ENCODE measurements at regions not wholly inside any gene's neighbourhood (a gene's known extent, or its start where the extent isn't known, plus 50 kb on each side); places are given as distances from the start of the nearest gene placed in this dataset.

DNA sequence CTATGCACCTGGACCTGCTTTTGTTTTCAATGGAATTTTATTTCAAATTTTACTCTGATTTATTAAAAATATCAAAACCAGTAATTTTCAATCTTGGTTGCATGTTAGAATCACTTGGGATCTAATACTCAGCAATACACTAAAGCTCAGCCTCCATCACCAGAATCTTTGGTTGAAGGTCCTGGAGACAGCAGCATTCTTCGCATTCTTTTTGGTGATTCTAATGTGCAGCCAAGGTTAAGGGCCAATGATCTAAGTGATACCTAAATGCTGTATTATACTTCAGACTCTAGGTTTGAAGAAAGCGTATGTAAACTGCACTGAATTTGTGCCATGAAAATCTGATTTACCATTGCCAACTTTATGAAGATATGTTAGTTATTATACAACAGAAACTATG, 493.1 kb downstream of the XIRP2 start:
- Histone ChIP-seq H3K27ac (ENCODE audit: low read length) (no peak overlapping the region), H3K79me2 (ENCODE audit: low read length) (no peaks in the 10 kb centered on the region), H3K4me2 (ENCODE audit: low read depth, low read length, poor library complexity, severe bottlenecking) (no peak overlapping the region), H3K27me3 (ENCODE audit: low read length) (no peaks in the 10 kb centered on the region), H3K4me1 (ENCODE audit: low read length) (no peaks in the 10 kb centered on the region), H3K9me3 (ENCODE audit: low read length) (no peaks in the 10 kb centered on the region), H2AFZ (ENCODE audit: low read length) (no peak overlapping the region), H3K9ac (ENCODE audit: low read length) (no peak overlapping the region), H4K20me1 (ENCODE audit: insufficient read depth, low read depth, low read length) (no peaks in the 10 kb centered on the region), H3K4me3 (ENCODE audit: low read length) (no peak overlapping the region), H3K9me2 (replicated peaks; ENCODE audit: insufficient read depth, low read length) (no peaks in the 10 kb centered on the region), H3K36me3 (ENCODE audit: insufficient read depth, low read length) (no peaks in the 10 kb centered on the region)
- no peak for DNase-seq

DNA sequence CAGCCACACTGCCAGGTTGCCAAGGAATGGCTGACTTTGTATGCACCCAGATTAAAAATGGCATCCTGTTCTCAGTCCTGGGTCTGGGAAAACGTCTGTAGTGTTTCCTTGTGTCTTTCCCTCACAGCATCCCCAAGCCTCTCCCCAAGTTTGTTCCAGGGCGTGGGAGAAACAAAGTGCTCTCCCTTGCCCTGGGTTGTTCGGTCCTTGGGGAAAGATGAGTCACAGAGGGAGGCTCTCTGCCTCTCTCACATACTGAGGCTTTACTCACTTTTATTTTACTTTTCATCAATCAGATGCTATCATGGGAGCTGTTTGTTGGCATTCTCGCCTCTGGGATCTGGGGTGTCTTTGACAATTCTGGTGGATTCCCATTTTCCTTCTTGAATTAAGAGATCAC, 492.3 kb downstream of the XIRP2 start:
- Histone ChIP-seq H3K9ac (ENCODE audit: low read length) (no peak overlapping the region), H3K9me3 (ENCODE audit: low read length) (no peaks in the 10 kb centered on the region), H3K4me1 (ENCODE audit: low read length) (no peaks in the 10 kb centered on the region), H3K79me2 (ENCODE audit: low read length) (no peaks in the 10 kb centered on the region), H3K4me3 (ENCODE audit: low read length) (no peak overlapping the region), H3K9me2 (replicated peaks; ENCODE audit: insufficient read depth, low read length) (no peaks in the 10 kb centered on the region), H3K27me3 (ENCODE audit: low read length) (no peaks in the 10 kb centered on the region), H4K20me1 (ENCODE audit: insufficient read depth, low read depth, low read length) (no peaks in the 10 kb centered on the region), H2AFZ (ENCODE audit: low read length) (no peak overlapping the region), H3K4me2 (ENCODE audit: low read depth, low read length, poor library complexity, severe bottlenecking) (no peak overlapping the region), H3K36me3 (ENCODE audit: insufficient read depth, low read length) (no peaks in the 10 kb centered on the region), H3K27ac (ENCODE audit: low read length) (no peak overlapping the region)
- no peak for DNase-seq

DNA sequence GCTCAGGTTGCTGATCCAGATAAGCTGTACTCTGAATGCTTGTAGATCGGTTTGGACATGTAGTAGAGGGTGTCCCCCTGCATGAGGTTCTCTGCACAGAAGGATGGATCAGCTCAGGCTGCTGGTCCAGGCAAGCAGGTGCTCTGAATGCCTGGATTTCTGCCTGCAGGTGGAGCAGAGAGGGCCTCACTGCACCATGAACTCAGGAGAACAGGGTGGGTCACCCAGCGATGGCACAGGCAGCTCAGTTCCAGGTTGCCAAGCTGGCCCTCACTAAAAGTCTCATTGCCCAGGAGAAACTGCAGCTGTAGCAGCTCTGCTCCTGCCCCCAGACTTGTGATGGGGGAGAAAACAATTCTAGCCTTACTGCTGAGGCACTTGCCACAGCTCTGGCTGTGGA, 491.8 kb downstream of the XIRP2 start:
- Histone ChIP-seq H3K9ac (ENCODE audit: low read length) (no peak overlapping the region), H3K27me3 (ENCODE audit: low read length) (no peaks in the 10 kb centered on the region), H3K9me2 (replicated peaks; ENCODE audit: insufficient read depth, low read length) (no peaks in the 10 kb centered on the region)

GRCh38 chr2:167369083-167369482, 480.8 kb downstream of the XIRP2 start:
- H3K9me3 ChIP-seq (ENCODE audit: low read length), result no peaks in the 10 kb centered on the region
- H3K27ac ChIP-seq (ENCODE audit: low read length), result no peak overlapping the region
- no peaks in the 10 kb centered on the region for H4K20me1 ChIP-seq (ENCODE audit: insufficient read depth, low read depth, low read length)
- no peak overlapping the region for H3K4me2 ChIP-seq (ENCODE audit: low read depth, low read length, poor library complexity, severe bottlenecking)
- no peaks in the 10 kb centered on the region for H3K36me3 ChIP-seq (ENCODE audit: insufficient read depth, low read length)
- no peaks in the 10 kb centered on the region for H3K9me2 ChIP-seq (replicated peaks; ENCODE audit: insufficient read depth, low read length)
- no peak overlapping the region for H2AFZ ChIP-seq (ENCODE audit: low read length)
- H3K9ac ChIP-seq (ENCODE audit: low read length), result no peak overlapping the region
- no peaks in the 10 kb centered on the region for H3K27me3 ChIP-seq (ENCODE audit: low read length)
- H3K79me2 ChIP-seq (ENCODE audit: low read length), result no peaks in the 10 kb centered on the region
- H3K4me3 ChIP-seq (ENCODE audit: low read length), result no peak overlapping the region
- DNase-seq, result no peak
- H3K4me1 ChIP-seq (ENCODE audit: low read length), result no peaks in the 10 kb centered on the region

More for the DNA sequence above, 491.8 kb downstream of the XIRP2 start:
- Histone ChIP-seq H3K9me3 (ENCODE audit: low read length) (no peaks in the 10 kb centered on the region), H3K36me3 (ENCODE audit: insufficient read depth, low read length) (no peaks in the 10 kb centered on the region), H4K20me1 (ENCODE audit: insufficient read depth, low read depth, low read length) (no peaks in the 10 kb centered on the region), H3K4me1 (ENCODE audit: low read length) (no peaks in the 10 kb centered on the region), H3K27ac (ENCODE audit: low read length) (no peak overlapping the region), H2AFZ (ENCODE audit: low read length) (no peak overlapping the region), H3K4me2 (ENCODE audit: low read depth, low read length, poor library complexity, severe bottlenecking) (no peak overlapping the region), H3K79me2 (ENCODE audit: low read length) (no peaks in the 10 kb centered on the region), H3K4me3 (ENCODE audit: low read length) (no peak overlapping the region)
- DNase-seq, result no peak

DNA sequence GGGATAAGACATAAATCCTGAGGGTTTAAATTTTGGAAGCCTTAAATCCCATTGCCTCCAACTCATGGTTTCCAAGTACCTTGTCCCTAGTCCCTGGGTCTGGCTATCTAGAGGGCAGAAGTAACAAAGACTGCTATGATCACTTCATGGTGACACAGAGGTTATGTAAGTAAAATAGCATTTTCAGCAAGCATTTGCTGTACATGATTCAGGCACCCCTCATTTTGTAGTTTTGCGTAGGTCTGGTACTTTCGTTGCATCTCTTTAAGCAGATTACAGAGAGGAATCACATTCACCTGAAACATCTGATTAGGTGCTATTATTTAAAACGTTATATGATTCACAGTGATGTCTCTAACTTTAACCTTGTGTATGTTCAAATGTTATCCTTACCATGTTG, 480.1 kb downstream of the XIRP2 start:
- no peak for DNase-seq
- Histone ChIP-seq H3K9me2 (replicated peaks; ENCODE audit: insufficient read depth, low read length) (no peaks in the 10 kb centered on the region), H3K9ac (ENCODE audit: low read length) (no peak overlapping the region), H4K20me1 (ENCODE audit: insufficient read depth, low read depth, low read length) (no peaks in the 10 kb centered on the region), H3K4me1 (ENCODE audit: low read length) (no peaks in the 10 kb centered on the region), H3K4me3 (ENCODE audit: low read length) (no peak overlapping the region), H3K27me3 (ENCODE audit: low read length) (no peaks in the 10 kb centered on the region), H3K36me3 (ENCODE audit: insufficient read depth, low read length) (no peaks in the 10 kb centered on the region), H3K27ac (ENCODE audit: low read length) (no peak overlapping the region), H2AFZ (ENCODE audit: low read length) (no peak overlapping the region), H3K9me3 (ENCODE audit: low read length) (no peaks in the 10 kb centered on the region), H3K4me2 (ENCODE audit: low read depth, low read length, poor library complexity, severe bottlenecking) (no peak overlapping the region), H3K79me2 (ENCODE audit: low read length) (no peaks in the 10 kb centered on the region)

GRCh38 chr2:167365216-167365615, 476.9 kb downstream of the XIRP2 start:
- H3K27ac ChIP-seq (ENCODE audit: low read length), result no peak overlapping the region
- H3K4me2 ChIP-seq (ENCODE audit: low read depth, low read length, poor library complexity, severe bottlenecking), result no peak overlapping the region
- no peaks in the 10 kb centered on the region for H3K79me2 ChIP-seq (ENCODE audit: low read length)
- no peaks in the 10 kb centered on the region for H3K4me1 ChIP-seq (ENCODE audit: low read length)
- no peaks in the 10 kb centered on the region for H3K9me3 ChIP-seq (ENCODE audit: low read length)
- no peaks in the 10 kb centered on the region for H3K36me3 ChIP-seq (ENCODE audit: insufficient read depth, low read length)
- H3K9ac ChIP-seq (ENCODE audit: low read length), result no peak overlapping the region
- H3K27me3 ChIP-seq (ENCODE audit: low read length), result no peaks in the 10 kb centered on the region
- H3K9me2 ChIP-seq (replicated peaks; ENCODE audit: insufficient read depth, low read length), result no peaks in the 10 kb centered on the region
- no peak overlapping the region for H3K4me3 ChIP-seq (ENCODE audit: low read length)
- no peak for DNase-seq
- no peak overlapping the region for H2AFZ ChIP-seq (ENCODE audit: low read length)
- no peaks in the 10 kb centered on the region for H4K20me1 ChIP-seq (ENCODE audit: insufficient read depth, low read depth, low read length)

DNA sequence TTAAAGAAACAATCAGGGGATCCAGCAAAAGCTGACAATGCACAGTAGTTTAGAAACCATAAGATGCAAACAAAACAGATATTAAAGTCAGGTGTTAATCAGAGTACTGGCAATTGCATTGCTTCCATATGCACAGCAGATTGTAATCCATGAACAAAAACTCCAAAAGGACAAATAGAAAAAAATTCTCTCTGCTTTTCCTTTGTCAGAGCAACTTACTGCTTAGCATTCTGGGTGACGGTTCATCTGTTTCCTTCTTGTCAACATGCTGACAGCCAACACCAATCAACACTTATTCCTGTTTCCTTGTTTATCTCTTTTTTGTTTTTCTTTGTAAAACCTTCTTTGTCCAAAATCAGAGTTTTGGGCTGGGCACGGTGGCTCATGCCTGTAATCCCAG, 473.1 kb downstream of the XIRP2 start:
- Histone ChIP-seq H3K27me3 (ENCODE audit: low read length) (no peaks in the 10 kb centered on the region), H3K4me1 (ENCODE audit: low read length) (no peaks in the 10 kb centered on the region), H3K27ac (ENCODE audit: low read length) (no peak overlapping the region), H3K9me3 (ENCODE audit: low read length) (no peaks in the 10 kb centered on the region), H3K9me2 (replicated peaks; ENCODE audit: insufficient read depth, low read length) (no peaks in the 10 kb centered on the region), H4K20me1 (ENCODE audit: insufficient read depth, low read depth, low read length) (no peaks in the 10 kb centered on the region), H3K79me2 (ENCODE audit: low read length) (no peaks in the 10 kb centered on the region), H3K4me2 (ENCODE audit: low read depth, low read length, poor library complexity, severe bottlenecking) (no peak overlapping the region), H3K36me3 (ENCODE audit: insufficient read depth, low read length) (no peaks in the 10 kb centered on the region), H2AFZ (ENCODE audit: low read length) (no peak overlapping the region), H3K4me3 (ENCODE audit: low read length) (no peak overlapping the region), H3K9ac (ENCODE audit: low read length) (no peak overlapping the region)
- DNase-seq, result no peak

GRCh38 chr2:167355821-167356220, 467.5 kb downstream of the XIRP2 start:
- no peaks in the 10 kb centered on the region for H3K4me1 ChIP-seq (ENCODE audit: low read length)
- no peaks in the 10 kb centered on the region for H3K36me3 ChIP-seq (ENCODE audit: insufficient read depth, low read length)
- no peaks in the 10 kb centered on the region for H4K20me1 ChIP-seq (ENCODE audit: insufficient read depth, low read depth, low read length)
- no peaks in the 10 kb centered on the region for H3K9me2 ChIP-seq (replicated peaks; ENCODE audit: insufficient read depth, low read length)
- no peaks in the 10 kb centered on the region for H3K79me2 ChIP-seq (ENCODE audit: low read length)
- no peak overlapping the region for H3K27ac ChIP-seq (ENCODE audit: low read length)
- no peak for DNase-seq
- H3K4me3 ChIP-seq (ENCODE audit: low read length), result no peak overlapping the region
- H2AFZ ChIP-seq (ENCODE audit: low read length), result no peak overlapping the region
- no peak overlapping the region for H3K4me2 ChIP-seq (ENCODE audit: low read depth, low read length, poor library complexity, severe bottlenecking)
- no peaks in the 10 kb centered on the region for H3K27me3 ChIP-seq (ENCODE audit: low read length)
- H3K9ac ChIP-seq (ENCODE audit: low read length), result no peak overlapping the region
- no peaks in the 10 kb centered on the region for H3K9me3 ChIP-seq (ENCODE audit: low read length)

- no peaks in the 10 kb centered on the region for H3K4me1 ChIP-seq (ENCODE audit: low read length)
- no peak for DNase-seq
- no peak overlapping the region for H2AFZ ChIP-seq (ENCODE audit: low read length)
- H3K9me2 ChIP-seq (replicated peaks; ENCODE audit: insufficient read depth, low read length), result no peaks in the 10 kb centered on the region
- no peak overlapping the region for H3K4me2 ChIP-seq (ENCODE audit: low read depth, low read length, poor library complexity, severe bottlenecking)
- H3K9ac ChIP-seq (ENCODE audit: low read length), result no peak overlapping the region
- H3K79me2 ChIP-seq (ENCODE audit: low read length), result no peaks in the 10 kb centered on the region
- no peaks in the 10 kb centered on the region for H3K27me3 ChIP-seq (ENCODE audit: low read length)
- H3K36me3 ChIP-seq (ENCODE audit: insufficient read depth, low read length), result no peaks in the 10 kb centered on the region
- no peaks in the 10 kb centered on the region for H4K20me1 ChIP-seq (ENCODE audit: insufficient read depth, low read depth, low read length)
- no peak overlapping the region for H3K4me3 ChIP-seq (ENCODE audit: low read length)
- no peaks in the 10 kb centered on the region for H3K9me3 ChIP-seq (ENCODE audit: low read length)
- H3K27ac ChIP-seq (ENCODE audit: low read length), result no peak overlapping the region
Observed at GRCh38 chr2:167353605-167354280, 465.5 kb downstream of the XIRP2 start.

All from Karpas-422 (cell line).